OCI-LY3 (cell line): ENCODE measurements at regions not wholly inside any gene's neighbourhood (a gene's known extent, or its start where the extent isn't known, plus 50 kb on each side); places are given as distances from the start of the nearest gene placed in this dataset.

ENCODE experiments used
- EZH2phosphoT487 ChIP-seq: fragments of 200-600 bp; shearing (Covaris generic); IDR thresholded peaks from 2 replicates; pipeline ENCODE4 v1.6.1; 2018; ENCODE audit warnings: antibody characterized with exemption, mixed run types, low read depth
- TF ChIP-seq, protein P1 (sequence below): fragments of 200-600, 300-600 bp; sonication (generic); IDR thresholded peaks from 2 replicates; pipeline ENCODE4 v1.5.1; 2014; ENCODE audit warnings: antibody characterized with exemption, low read length, low read depth

DNA sequence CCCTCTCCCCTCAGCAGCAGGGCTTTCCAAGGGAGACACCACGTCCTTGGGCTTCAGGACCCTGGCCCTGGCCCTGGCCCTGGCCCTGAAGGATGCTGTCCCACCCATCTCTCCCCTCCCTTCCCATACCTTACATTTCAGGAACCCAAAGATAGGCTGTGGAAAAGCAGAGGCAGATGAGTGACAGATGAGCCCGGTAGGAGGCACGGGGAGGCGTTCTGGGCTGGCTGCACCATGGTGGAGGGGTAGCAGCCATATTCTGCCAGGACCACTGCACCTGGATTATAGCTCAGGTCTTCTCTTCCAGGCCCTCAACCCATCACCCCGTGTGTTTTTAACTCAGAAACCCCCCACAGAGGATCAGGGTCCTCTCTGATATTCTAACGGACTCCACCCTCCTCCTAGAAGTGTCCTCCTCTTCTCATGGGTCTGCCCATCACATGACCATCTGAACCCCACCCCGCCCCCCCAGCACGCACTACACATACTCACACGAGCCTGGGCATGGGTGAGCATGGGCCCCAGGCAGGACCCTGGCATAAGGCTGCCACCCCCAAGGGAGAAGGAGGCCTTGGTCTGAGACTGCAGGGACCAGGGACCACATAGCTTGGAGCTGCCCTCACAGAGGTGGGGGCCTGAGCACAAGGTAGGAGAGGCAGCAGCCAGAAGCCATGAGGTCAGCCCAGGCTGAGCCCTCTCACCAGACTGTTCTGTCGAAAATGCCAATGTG is 220.8 kb upstream of the CDH4 start:
- TF ChIP-seq, protein P1, sequence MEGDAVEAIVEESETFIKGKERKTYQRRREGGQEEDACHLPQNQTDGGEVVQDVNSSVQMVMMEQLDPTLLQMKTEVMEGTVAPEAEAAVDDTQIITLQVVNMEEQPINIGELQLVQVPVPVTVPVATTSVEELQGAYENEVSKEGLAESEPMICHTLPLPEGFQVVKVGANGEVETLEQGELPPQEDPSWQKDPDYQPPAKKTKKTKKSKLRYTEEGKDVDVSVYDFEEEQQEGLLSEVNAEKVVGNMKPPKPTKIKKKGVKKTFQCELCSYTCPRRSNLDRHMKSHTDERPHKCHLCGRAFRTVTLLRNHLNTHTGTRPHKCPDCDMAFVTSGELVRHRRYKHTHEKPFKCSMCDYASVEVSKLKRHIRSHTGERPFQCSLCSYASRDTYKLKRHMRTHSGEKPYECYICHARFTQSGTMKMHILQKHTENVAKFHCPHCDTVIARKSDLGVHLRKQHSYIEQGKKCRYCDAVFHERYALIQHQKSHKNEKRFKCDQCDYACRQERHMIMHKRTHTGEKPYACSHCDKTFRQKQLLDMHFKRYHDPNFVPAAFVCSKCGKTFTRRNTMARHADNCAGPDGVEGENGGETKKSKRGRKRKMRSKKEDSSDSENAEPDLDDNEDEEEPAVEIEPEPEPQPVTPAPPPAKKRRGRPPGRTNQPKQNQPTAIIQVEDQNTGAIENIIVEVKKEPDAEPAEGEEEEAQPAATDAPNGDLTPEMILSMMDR: no peak
- no peak for TF ChIP-seq EZH2phosphoT487
